Astrocyte of the spinal cord (primary cell): ENCODE measurements at regions not wholly inside any gene's neighbourhood (a gene's known extent, or its start where the extent isn't known, plus 50 kb on each side); places are given as distances from the start of the nearest gene placed in this dataset.

Experiments used
- DNase-seq: peaks from one replicate; pipeline ENCODE4 v3.0.0; 2011; ENCODE audit warnings: low read depth, low spot score
- H3K4me3 ChIP-seq: 2 replicates; pipeline ENCODE4 v1.5.1; 2011; ENCODE audit warnings: low read depth, mild to moderate bottlenecking, low read length, moderate library complexity
- CTCF ChIP-seq: IDR thresholded peaks from 2 replicates; pipeline ENCODE4 v1.5.1; 2012; ENCODE audit warnings: low read depth, mild to moderate bottlenecking, low read length, inconsistent platforms
- in situ Hi-C: cut with HindIII; loops from 2 replicates; pipeline ENCODE4 v1.10.0; 2017; ENCODE audit warnings: low sequenced_read_pairs

GRCh38 chr9:23630488-23630887 lies 195.6 kb downstream of the ELAVL2 start:
- in situ Hi-C loops = no loop called here
- DNase-seq = no peak
- no peak for TF ChIP-seq CTCF
- H3K4me3 ChIP-seq = no peak overlapping the region

- in situ Hi-C loops = no loop called here
- no peak overlapping the region for H3K4me3 ChIP-seq
- no peak for TF ChIP-seq CTCF
- peak; percentile 42 for DNase-seq
Observed at GRCh38 chr9:23635276-23635675, 190.8 kb downstream of the ELAVL2 start.

GRCh38 chr9:23636199-23636598 lies 189.8 kb downstream of the ELAVL2 start:
- DNase-seq = no peak
- no peak for TF ChIP-seq CTCF
- in situ Hi-C loops = no loop called here
- no peak overlapping the region for H3K4me3 ChIP-seq

GRCh38 chr9:23638011-23638410 lies 188.0 kb downstream of the ELAVL2 start:
- no peak for TF ChIP-seq CTCF
- H3K4me3 ChIP-seq = no peak overlapping the region
- in situ Hi-C loops = no loop called here

GRCh38 chr9:23638837-23639426 lies 187.1 kb downstream of the ELAVL2 start:
- H3K4me3 ChIP-seq = no peak overlapping the region
- TF ChIP-seq CTCF = no peak
- in situ Hi-C loops = no loop called here
- DNase-seq = peak; percentile 58

More at GRCh38 chr9:23638011-23638410, 188.0 kb downstream of the ELAVL2 start:
- DNase-seq = no peak
